WERI-Rb-1 (cell line): ENCODE measurements at regions not wholly inside any gene's neighbourhood (a gene's known extent, or its start where the extent isn't known, plus 50 kb on each side); places are given as distances from the start of the nearest gene placed in this dataset.

ENCODE experiments used
- DNase-seq: peaks from one replicate; pipeline ENCODE4 v3.0.0-alpha.2; 2020
- H3K27ac ChIP-seq: fragments of 250-450 bp; sonication (Bioruptor Pico); 2 replicates; pipeline ENCODE4 v1.5.1; 2020; ENCODE audit warnings: mild to moderate bottlenecking, moderate library complexity
- H3K27me3 ChIP-seq: fragments of 250-450 bp; sonication (Bioruptor Pico); 2 replicates; pipeline ENCODE4 v1.5.1; 2021; ENCODE audit warnings: mild to moderate bottlenecking, low read depth, moderate library complexity; ENCODE audit not compliant: insufficient read depth, severe bottlenecking
- H3K36me3 ChIP-seq: fragments of 250-450 bp; sonication (Bioruptor Pico); 2 replicates; pipeline ENCODE4 v1.5.1; 2020; ENCODE audit warnings: mild to moderate bottlenecking, moderate library complexity
- H3K4me3 ChIP-seq: 2 replicates; pipeline ENCODE4 v1.5.1; 2011; ENCODE audit warnings: low read depth, mild to moderate bottlenecking, control low read depth, low read length
- H3K9me3 ChIP-seq: fragments of 250-450 bp; sonication (Bioruptor Pico); 2 replicates; pipeline ENCODE4 v1.5.1; 2021; ENCODE audit warnings: mild to moderate bottlenecking, moderate library complexity; ENCODE audit not compliant: severe bottlenecking
- TF ChIP-seq, protein P1 (sequence below): IDR thresholded peaks from 2 replicates; pipeline ENCODE4 v1.5.1; 2011; ENCODE audit warnings: low read depth, mild to moderate bottlenecking, control low read depth, inconsistent platforms, low read length

DNA sequence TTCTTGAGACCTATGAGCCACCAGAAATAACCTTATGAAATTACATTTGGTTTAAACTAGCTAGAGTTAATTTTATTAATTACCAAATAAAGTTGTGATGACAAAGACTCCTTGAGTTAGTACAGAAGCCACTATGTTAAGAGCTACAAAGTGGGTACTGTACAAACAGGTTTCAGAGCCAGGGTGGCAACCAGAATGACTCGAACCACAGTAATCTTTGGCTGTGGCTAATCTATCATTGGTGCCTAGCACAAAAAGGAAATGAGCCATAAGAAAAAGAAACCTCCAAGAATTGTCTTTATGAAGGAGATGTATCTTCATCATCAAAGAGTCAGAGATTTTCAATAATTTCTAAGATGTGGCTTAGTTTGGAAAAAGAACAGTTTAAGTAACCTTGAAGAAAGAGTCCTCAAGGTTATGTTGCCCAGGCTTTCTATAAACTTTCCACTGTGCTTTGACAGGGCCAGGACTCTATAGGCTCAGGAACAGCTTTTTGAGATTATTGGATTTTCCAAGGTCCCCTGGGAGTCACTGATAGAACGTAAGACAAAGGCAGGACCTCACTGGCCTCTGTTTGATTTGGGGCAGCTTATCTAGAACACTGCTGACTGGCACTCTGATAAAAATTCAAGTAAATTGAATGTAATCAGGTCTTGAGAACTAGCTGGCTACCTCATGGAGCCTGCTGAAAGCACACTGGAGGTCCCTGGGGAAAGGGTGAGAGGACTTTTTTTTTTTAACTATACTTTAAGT, 777.7 kb downstream of the STIM2 start:
- Histone ChIP-seq H3K9me3 (no peaks in the 10 kb centered on the region), H3K27me3 (no peaks in the 10 kb centered on the region), H3K36me3 (no peaks in the 10 kb centered on the region), H3K4me3 (no peak overlapping the region), H3K27ac (no peak overlapping the region)
- DNase-seq: no peak
- TF ChIP-seq, protein P1, sequence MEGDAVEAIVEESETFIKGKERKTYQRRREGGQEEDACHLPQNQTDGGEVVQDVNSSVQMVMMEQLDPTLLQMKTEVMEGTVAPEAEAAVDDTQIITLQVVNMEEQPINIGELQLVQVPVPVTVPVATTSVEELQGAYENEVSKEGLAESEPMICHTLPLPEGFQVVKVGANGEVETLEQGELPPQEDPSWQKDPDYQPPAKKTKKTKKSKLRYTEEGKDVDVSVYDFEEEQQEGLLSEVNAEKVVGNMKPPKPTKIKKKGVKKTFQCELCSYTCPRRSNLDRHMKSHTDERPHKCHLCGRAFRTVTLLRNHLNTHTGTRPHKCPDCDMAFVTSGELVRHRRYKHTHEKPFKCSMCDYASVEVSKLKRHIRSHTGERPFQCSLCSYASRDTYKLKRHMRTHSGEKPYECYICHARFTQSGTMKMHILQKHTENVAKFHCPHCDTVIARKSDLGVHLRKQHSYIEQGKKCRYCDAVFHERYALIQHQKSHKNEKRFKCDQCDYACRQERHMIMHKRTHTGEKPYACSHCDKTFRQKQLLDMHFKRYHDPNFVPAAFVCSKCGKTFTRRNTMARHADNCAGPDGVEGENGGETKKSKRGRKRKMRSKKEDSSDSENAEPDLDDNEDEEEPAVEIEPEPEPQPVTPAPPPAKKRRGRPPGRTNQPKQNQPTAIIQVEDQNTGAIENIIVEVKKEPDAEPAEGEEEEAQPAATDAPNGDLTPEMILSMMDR: no peak

DNA sequence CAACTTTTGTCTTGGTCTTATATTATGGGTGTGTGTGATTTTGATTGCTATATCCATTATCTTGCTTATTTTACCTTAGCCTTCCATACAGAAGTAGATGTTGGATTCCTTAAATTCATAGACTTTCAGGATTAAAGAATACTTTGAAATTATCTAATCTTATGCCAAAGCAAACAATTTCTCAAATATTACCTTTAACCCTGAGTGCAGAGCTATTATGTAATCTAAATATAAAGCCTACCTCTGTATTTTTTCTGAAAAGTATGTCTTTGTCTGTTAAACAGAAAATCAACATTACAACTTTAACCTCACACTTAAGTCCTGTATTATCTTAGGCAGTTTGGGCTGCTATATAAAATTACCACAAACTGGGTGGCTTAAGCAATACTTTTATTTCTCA, 782.5 kb downstream of the STIM2 start:
- no peaks in the 10 kb centered on the region for H3K27me3 ChIP-seq
- H3K27ac ChIP-seq: no peak overlapping the region
- DNase-seq: no peak
- TF ChIP-seq, protein P1: no peak
- no peaks in the 10 kb centered on the region for H3K36me3 ChIP-seq
- no peaks in the 10 kb centered on the region for H3K9me3 ChIP-seq
- H3K4me3 ChIP-seq: no peak overlapping the region

DNA sequence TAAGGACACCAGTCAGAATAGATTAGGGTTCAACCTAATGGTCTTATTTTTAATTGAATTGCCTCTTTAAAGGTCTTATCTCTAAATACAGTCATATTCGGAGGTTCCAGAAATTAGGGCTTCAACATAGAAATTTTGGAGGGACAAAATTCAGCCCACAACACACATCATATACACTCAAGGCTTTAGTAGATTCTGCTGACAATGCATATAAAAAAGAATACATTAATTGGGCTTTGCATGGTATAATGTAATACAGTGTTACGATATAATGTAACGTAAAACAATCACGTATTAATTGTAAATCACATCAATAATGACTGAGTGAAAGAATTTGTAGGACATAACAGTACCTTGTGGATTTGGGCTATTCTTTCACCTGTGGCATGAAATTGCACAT, 787.8 kb downstream of the STIM2 start:
- Histone ChIP-seq H3K27me3 (no peaks in the 10 kb centered on the region), H3K9me3 (no peaks in the 10 kb centered on the region), H3K4me3 (no peak overlapping the region), H3K27ac (no peak overlapping the region), H3K36me3 (no peaks in the 10 kb centered on the region)
- TF ChIP-seq, protein P1: no peak
- no peak for DNase-seq

DNA sequence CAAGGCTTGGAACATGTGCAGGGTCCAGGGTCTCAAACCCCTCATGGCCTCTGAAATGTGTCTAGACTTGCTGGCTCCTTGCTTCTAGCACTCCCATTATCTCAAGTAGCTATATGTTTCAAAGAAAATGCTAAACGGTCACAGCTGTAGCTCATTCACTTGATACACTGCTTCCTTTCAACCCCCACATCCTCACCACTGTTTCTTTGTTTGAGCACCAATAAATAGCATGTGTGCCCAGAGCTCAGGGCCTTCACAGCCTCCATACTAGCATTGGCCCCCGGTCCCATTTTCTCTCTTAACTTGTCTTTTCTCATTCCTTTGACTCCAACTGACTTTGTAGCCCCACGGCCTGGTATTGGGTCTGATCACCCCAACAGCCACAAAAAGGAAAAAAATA, 801.8 kb downstream of the STIM2 start:
- no peak overlapping the region for H3K4me3 ChIP-seq
- TF ChIP-seq, protein P1: no peak
- H3K36me3 ChIP-seq: no peaks in the 10 kb centered on the region
- H3K27ac ChIP-seq: no peak overlapping the region
- no peak for DNase-seq
- no peaks in the 10 kb centered on the region for H3K9me3 ChIP-seq
- H3K27me3 ChIP-seq: no peaks in the 10 kb centered on the region

DNA sequence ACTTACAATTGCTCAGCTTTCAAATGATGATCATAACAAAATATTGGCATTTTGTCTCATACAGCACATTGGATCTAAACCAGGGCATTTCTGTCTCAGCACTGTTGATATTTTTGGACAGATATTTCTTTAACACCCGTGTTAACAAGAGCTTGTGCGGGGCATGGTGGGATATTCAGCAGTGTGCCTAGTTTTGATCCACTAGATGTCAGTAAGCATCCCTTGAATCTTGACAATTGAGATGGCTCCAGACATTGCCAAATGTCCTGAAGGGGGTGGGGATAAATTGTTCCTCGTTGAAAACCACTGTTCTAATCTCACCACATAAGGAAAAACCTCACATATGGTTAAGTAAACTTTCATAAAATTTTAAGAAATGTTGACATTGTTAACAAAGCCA, 806.3 kb downstream of the STIM2 start:
- peak; percentile 50 for DNase-seq
- TF ChIP-seq, protein P1: peak; percentile 48; the same call in 1 of the 2 replicates
- no peaks in the 10 kb centered on the region for H3K27me3 ChIP-seq
- no peak overlapping the region for H3K27ac ChIP-seq
- no peak overlapping the region for H3K4me3 ChIP-seq
- no peaks in the 10 kb centered on the region for H3K9me3 ChIP-seq
- H3K36me3 ChIP-seq: no peaks in the 10 kb centered on the region

DNA sequence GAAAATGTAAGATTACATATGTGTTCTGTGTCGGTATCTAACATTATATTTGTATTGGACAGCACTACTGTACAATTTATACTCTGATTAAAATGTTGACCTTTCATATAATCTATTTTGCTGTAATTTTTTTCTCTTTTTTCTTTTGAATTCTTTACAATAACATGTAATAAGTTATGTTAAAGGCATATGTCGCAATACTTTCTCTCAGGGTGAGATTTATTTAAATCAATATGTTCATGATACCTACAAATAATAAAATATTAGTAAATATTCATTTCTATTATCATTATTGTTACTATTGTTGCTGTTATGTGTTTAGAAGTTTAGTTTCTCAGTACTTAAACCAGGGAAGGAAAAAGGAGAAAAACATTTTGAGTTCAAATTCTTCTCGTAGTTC, 807.4 kb downstream of the STIM2 start:
- DNase-seq: no peak
- Histone ChIP-seq H3K27ac (no peak overlapping the region), H3K9me3 (no peaks in the 10 kb centered on the region), H3K4me3 (no peak overlapping the region), H3K36me3 (no peaks in the 10 kb centered on the region), H3K27me3 (no peaks in the 10 kb centered on the region)
- TF ChIP-seq, protein P1: no peak
